NCI-H510A (cell line): ENCODE measurements at regions not wholly inside any gene's neighbourhood (a gene's known extent, or its start where the extent isn't known, plus 50 kb on each side); places are given as distances from the start of the nearest gene placed in this dataset.
"Not testable (repeated sequence)": the region's sequence is repeated elsewhere in the genome, so short reads cannot be mapped to it uniquely, and the experiment has no call there.

Experiments
- DNase-seq: peaks from one replicate; lab custom pipeline; 2025; lab: John Stamatoyannopoulos, UW

GRCh38 chr16:65725156-65725845 is 603.4 kb upstream of the CDH11 start:
- DNase-seq = no peak

- DNase-seq = no peak
These were observed 600.6 kb upstream of the CDH11 start for GRCh38 chr16:65722429-65722828.

- DNase-seq = no peak
These were observed 596.0 kb upstream of the CDH11 start for GRCh38 chr16:65717846-65718245.

- DNase-seq = no peak
These were observed 595.2 kb upstream of the CDH11 start for GRCh38 chr16:65716737-65717700.

DNA sequence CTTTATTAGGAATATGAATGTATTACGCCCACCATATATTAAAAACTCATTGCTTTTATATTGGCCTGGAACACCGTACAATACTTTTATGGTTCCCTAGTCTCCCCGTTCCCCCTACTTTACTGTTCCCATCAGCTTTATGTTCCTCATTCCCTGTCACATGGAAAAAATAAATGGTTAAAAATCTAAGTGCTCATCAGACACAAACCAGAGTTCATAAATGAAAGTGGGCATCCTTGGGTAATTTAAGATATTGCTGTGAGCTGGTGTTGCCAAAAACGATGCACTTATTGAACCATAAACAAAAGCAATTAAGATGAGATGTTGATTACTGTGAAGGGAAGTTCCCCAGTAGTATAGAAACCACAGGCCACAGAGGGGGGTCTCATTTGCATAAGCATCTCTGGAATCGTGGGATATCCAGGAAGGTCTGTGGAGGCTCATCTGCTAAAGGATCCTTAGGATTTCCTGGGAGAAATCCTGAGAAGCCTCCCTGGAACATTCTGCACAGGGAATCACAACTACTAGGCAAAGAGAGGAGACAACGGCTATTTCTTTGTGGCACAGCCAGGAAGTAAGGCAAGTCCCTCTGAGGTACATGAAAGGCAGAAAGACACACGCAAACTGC is 591.4 kb upstream of the CDH11 start:
- DNase-seq = no peak

GRCh38 chr16:65710107-65710506 is 588.2 kb upstream of the CDH11 start:
- no peak for DNase-seq

DNA sequence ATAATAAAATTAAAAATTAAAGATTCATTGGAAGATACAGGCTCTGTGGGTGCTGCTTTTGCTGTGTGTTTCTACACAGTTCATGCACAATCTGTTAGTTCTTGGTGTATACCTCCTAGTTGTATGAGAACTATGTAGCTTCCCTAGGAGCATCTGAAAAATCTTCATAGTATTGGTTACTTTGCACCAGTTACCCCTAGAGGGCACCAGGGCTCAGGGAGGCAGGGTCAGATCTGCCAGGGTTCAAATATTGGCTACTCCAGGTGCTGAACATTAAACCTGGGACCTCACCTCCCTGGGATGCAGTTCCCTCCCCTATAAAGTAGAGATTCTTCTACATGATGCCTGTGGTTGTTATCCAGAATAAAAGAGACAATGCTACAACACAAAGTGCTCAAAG is 583.0 kb upstream of the CDH11 start:
- no peak for DNase-seq

- DNase-seq = no peak
These were observed 581.0 kb upstream of the CDH11 start for GRCh38 chr16:65702707-65703402.

DNA sequence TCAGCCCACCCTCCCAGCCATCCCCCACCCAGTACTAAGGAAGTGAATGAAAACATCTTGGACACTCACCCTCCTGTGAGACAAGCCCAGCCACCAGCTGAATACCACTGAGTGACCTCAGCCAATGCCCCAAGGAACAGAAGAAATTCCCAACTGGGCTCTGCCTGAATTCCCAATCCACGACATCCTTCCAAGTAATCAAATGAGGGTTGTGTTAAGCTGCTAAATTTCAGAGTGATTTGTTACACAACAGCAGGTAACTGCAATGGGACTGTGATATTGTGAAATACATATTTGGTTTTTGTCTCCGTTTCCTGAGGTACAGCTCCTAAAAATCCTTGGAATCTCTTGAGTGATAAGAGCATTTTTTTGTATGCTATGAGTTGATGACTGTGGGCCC is 578.7 kb upstream of the CDH11 start:
- DNase-seq = no peak

DNA sequence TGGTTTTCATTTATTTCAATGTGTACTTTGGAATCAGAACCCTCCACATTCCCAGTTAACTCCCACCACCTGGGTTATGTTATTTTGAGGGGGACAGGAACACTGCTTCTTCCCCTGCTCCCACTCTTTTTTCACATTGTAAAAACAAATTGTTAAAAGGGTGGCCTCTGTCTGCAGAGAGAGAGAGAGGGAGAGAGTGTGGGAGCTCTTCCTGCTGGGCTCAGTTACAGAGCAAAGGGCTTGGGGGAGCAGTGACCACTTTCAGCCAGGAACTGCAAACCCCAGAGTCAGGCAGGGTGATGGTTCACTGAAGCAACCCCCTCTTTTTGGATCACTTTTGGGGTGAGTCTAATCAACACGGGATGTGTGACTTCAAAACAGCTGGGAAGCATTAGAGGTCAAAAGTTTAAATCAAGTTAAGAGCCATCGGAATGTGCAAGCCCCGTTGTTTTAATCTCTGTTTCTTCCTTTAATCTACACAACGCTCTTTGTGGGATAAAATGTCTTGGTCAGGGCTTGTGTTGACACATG is 577.0 kb upstream of the CDH11 start:
- DNase-seq = no peak

DNA sequence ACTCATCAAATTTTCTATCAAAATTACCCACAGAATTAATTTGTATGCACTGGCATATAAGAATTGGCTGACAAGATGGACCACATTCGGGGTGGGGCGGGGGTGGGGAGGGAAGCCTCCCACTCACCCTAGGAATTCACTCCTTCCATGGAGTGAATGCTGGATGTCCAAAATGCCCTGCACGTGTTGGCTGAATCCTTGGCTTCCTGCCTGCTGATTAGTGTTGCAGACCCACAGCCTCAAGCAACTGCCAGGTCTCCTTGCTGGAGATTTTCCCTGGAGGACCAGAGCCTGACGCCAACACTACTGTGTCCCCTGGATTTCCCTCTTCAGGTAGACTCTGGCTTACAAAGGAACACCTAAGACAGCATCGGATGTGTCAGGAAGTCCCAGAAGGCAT is 575.7 kb upstream of the CDH11 start:
- DNase-seq = no peak

DNA sequence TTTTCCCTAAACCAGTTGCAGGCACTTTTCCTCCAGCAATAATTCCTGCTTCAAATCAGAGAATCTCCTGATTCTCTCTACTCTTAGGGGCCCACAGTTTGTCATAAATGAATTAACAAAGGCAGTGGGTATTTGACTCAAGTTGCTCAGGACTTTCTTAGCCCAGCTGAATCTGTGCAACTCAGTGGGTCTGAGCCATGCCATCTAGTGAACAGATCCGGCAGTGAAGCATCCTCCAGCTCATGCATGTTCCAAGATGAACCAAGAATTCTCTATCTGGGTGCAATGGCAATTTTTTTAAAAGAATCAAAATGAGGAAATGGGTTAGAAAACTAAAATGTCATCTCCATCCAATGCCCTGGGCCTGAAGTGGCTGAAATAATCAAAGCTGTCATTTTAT is 575.2 kb upstream of the CDH11 start:
- no peak for DNase-seq

- DNase-seq = not testable (repeated sequence)
These were observed 570.0 kb upstream of the CDH11 start for GRCh38 chr16:65691846-65692245.

DNA sequence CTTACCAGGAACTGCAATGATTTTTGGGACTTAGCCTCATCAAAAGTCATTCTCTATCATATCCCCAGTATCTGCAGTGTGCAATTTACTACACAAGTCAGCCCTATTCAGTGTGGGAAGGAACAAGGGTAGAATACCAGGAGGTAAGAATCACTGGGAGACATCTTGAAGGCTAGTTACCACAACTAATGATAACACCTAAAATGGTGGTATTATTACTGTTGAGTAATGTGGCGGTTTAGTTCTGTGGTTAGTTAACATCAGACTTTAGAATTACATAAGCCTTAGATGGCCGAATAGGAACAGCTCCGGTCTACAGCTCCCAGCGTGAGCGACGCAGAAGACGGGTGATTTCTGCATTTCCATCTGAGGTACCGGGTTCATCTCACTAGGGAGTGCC is 567.9 kb upstream of the CDH11 start:
- no peak for DNase-seq

- DNase-seq = no peak
These were observed 566.4 kb upstream of the CDH11 start for GRCh38 chr16:65688301-65688700.

DNA sequence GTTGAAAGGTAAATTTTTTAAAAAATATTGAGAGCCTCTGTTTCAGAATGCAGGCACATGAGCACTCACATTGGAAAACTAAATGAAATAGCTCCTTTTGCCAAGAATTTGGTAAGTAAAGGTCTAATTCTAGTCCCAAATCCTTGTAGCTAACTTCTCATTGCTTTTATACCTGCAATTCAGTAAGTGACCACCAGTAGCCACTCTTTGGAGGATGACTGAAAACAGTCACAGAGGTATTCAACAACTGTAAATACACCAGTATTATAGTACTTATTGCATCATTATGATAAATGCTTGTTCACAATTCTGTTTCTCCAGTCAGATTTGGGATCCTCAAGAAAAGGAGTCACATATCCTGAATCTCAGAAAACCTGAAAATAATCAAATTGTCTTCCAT is 562.4 kb upstream of the CDH11 start:
- no peak for DNase-seq

GRCh38 chr16:65681406-65681805 is 559.5 kb upstream of the CDH11 start:
- no peak for DNase-seq

GRCh38 chr16:65679785-65680184 is 557.9 kb upstream of the CDH11 start:
- no peak for DNase-seq

DNA sequence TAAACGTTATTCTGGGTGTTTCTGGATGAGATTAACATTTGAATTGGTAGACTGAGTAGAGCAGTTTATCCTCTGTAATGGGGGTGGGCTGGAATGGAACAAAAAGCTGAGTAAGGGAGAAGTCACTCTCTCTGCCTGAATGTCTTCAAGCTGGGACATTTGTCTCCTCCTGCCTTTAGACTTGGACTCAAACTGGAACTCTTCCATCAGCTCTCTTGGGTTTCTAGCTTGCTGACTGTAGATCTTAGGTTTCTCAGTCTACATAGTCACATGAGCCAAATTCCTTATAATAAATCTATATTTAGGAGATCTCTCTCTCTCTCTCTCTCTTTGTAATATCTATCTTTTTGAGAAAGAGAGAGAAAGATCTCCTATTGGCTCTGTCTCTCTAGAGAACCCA is 553.3 kb upstream of the CDH11 start:
- no peak for DNase-seq

DNA sequence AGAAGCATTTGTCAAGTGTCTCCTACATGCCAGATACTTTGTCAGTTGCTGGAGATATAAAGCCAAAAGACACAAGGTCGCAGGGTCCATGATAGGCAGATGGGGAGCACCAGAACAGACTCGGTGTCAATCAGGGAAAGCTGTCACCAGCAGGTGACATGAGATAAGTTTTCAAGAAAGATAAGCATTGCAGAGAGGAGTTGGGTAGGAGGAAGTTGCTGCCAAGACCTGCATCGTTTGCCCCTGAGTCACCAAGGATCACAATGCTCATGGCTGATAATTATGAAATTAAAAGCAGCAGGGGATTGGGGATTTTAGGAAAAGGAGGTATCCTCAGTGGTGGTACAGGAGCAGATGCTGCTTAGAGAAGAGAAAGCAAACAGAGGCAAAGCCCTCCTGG is 551.1 kb upstream of the CDH11 start:
- DNase-seq = no peak

DNA sequence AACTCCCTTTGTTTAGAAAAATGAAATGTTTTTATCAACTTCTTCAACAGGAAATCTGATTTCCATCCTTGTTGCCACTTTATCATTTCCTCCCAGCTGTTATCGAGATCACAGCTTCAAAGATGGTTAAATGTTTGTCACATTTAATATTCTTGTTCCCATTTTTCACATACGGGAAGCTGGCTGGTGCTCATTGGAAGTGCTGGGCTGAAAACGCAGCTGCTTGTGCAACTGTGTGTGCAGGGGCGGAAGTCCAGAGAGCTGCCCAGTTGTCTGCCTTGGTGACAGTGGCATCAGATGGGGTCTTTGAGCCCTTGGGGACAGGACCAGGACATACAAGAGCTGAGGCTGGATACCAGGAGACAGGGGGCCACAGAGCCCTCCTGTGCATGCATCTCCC is 549.2 kb upstream of the CDH11 start:
- DNase-seq = no peak

DNA sequence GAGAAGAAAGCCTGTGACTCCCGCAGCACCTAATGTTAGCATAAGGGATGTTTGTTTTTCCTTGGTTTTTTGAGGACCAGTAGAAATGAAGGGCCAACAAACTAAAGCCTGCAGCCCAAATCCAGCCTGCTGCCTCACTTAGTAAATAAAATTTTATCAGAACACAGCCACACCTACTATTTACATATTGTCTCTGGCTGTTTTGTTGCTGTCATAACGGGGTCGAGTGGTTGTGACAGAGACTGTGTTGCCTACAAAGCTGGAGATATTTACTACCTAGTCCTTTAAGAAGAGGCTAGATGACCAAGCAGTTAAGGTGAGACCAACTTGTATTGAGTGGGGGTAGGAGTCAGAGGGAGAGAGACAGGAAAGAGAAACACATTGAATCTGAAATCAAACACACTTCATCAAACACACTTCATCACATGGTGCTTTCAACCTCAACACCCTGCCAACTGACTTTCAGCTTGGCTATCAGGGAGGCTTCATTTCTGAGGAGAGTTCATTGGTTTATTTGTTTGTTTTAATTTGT is 546.3 kb upstream of the CDH11 start:
- DNase-seq = no peak
